ENCODE measurements at regions not wholly inside any gene's neighbourhood (a gene's known extent, or its start where the extent isn't known, plus 50 kb on each side); places are given as distances from the start of the nearest gene placed in this dataset.

DNA sequence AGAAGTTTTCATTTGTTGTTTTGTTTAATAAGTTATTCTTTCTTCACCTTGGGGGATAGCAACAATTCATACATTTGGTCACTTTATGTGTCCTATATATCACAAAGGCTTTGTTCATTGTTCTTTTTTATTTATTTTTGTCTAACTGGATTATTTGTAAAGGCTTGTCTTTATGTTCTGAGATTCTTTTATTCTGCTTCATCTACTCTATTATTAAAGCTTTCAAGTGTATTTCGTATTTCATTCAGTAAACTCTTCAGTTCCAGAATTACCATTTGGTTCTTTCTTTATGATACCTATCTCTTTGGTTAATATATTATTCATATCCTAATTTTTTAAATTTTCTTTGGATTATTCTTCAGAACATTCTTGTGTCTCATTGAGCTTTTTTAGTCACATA is 942.9 kb downstream of the ANKRD7 start:
- TF ChIP-seq, protein P1, sequence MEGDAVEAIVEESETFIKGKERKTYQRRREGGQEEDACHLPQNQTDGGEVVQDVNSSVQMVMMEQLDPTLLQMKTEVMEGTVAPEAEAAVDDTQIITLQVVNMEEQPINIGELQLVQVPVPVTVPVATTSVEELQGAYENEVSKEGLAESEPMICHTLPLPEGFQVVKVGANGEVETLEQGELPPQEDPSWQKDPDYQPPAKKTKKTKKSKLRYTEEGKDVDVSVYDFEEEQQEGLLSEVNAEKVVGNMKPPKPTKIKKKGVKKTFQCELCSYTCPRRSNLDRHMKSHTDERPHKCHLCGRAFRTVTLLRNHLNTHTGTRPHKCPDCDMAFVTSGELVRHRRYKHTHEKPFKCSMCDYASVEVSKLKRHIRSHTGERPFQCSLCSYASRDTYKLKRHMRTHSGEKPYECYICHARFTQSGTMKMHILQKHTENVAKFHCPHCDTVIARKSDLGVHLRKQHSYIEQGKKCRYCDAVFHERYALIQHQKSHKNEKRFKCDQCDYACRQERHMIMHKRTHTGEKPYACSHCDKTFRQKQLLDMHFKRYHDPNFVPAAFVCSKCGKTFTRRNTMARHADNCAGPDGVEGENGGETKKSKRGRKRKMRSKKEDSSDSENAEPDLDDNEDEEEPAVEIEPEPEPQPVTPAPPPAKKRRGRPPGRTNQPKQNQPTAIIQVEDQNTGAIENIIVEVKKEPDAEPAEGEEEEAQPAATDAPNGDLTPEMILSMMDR (conservative IDR thresholded peaks at IDR 0.05; ENCODE audit: low read depth in 2 of 2): no peak
- TF ChIP-seq CREB1 (CRISPR knock-in tag; IDR thresholded peaks at IDR 0.05; ENCODE audit: low read depth) (no peak), JUNB (IDR thresholded peaks at IDR 0.05; ENCODE audit: unreplicated experiment) (no peak), STAT1 (IDR thresholded peaks at IDR 0.05; ENCODE audit: unreplicated experiment) (no peak)
- TF ChIP-seq, protein P2, sequence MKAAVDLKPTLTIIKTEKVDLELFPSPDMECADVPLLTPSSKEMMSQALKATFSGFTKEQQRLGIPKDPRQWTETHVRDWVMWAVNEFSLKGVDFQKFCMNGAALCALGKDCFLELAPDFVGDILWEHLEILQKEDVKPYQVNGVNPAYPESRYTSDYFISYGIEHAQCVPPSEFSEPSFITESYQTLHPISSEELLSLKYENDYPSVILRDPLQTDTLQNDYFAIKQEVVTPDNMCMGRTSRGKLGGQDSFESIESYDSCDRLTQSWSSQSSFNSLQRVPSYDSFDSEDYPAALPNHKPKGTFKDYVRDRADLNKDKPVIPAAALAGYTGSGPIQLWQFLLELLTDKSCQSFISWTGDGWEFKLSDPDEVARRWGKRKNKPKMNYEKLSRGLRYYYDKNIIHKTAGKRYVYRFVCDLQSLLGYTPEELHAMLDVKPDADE (IDR thresholded peaks at IDR 0.05): no peak

All from GM23338 (cell line).